ENCODE measurements at regions not wholly inside any gene's neighbourhood (a gene's known extent, or its start where the extent isn't known, plus 50 kb on each side); places are given as distances from the start of the nearest gene placed in this dataset.

GRCh38 chr12:68094195-68094594, 65.3 kb downstream of the IFNG start:
- Histone ChIP-seq H2BK12ac (ENCODE audit: insufficient read length, low read depth, low read length) (no peak overlapping the region), H3K14ac (ENCODE audit: insufficient read depth, low read length) (no peak overlapping the region), H3K23ac (ENCODE audit: insufficient read length, low read depth, low read length) (no peak overlapping the region), H3K18ac (ENCODE audit: insufficient read length, low read depth, low read length) (no peak overlapping the region), H2AK5ac (ENCODE audit: insufficient read length, low read length) (no peak overlapping the region), H3K23me2 (ENCODE audit: insufficient read length, low read depth, low read length, poor library complexity, severe bottlenecking) (no peaks in the 10 kb centered on the region), H2BK5ac (ENCODE audit: insufficient read length, low read length) (no peak overlapping the region), H3K4ac (ENCODE audit: low read depth, low read length) (no peak overlapping the region), H4K8ac (replicated peaks; ENCODE audit: insufficient read length, low read depth, low read length) (no peak overlapping the region), H2BK120ac (ENCODE audit: low read depth, low read length, poor library complexity, severe bottlenecking) (no peak overlapping the region), H2BK15ac (ENCODE audit: low read depth, low read length) (no peak overlapping the region), H3K27me3 (ENCODE audit: insufficient read depth, low read length) (no peaks in the 10 kb centered on the region), H3K27ac (ENCODE audit: insufficient read length, low read depth, low read length) (no peak overlapping the region), H4K5ac (ENCODE audit: insufficient read length, low read depth, low read length) (no peak overlapping the region), H3K79me2 (ENCODE audit: insufficient read depth, low read length) (no peaks in the 10 kb centered on the region), H3T11ph (ENCODE audit: low read length) (no peak overlapping the region), H4K20me1 (ENCODE audit: control insufficient read depth, insufficient read depth, insufficient read length) (no peaks in the 10 kb centered on the region), H3K79me1 (ENCODE audit: insufficient read depth, low read depth, low read length, poor library complexity, severe bottlenecking) (no peaks in the 10 kb centered on the region), H3K4me2 (ENCODE audit: insufficient read depth, insufficient read length, low read length) (no peak overlapping the region), H2BK20ac (ENCODE audit: low read depth, low read length, poor library complexity, severe bottlenecking) (no peak overlapping the region), H3K9me3 (ENCODE audit: control insufficient read depth, low read depth, low read length) (no peaks in the 10 kb centered on the region), H4K91ac (ENCODE audit: insufficient read length, low read depth, low read length) (no peak overlapping the region), H3K9ac (ENCODE audit: extremely low read depth, insufficient read length, low read length) (no peak overlapping the region), H3K4me1 (ENCODE audit: insufficient read depth, low read length) (no peaks in the 10 kb centered on the region; the same call in 1 of the 2 replicates), H3K56ac (ENCODE audit: insufficient read length, low read depth, low read length) (no peak overlapping the region), H2AFZ (ENCODE audit: low read length) (no peak overlapping the region)
- TF ChIP-seq CTCF (conservative IDR thresholded peaks at IDR 0.05): no peak
- no peaks in the 10 kb centered on the region for H3K27me3 Mint-ChIP-seq (ENCODE audit: low read depth)
- WGBS (ENCODE audit: extremely low coverage, insufficient read length, low lambda C conversion rate): no CpG with 5 or more reads among the region's 2 CpGs
- peaks cover 0 to 12% (median 3%) of the 10 kb centered on the region in 3 experiments; a peak in 5 of 7 replicates for H3K36me3 Mint-ChIP-seq (ENCODE audit: insufficient read depth in 1 of 3, low read depth in 3 of 3)
- no peak for DNase-seq
- H3K9me3 Mint-ChIP-seq: peaks cover 12 to 17% of the 10 kb centered on the region in 2 experiments
- no peak overlapping the region for H3K4me3 Mint-ChIP-seq
- H3K27ac Mint-ChIP-seq: no peak overlapping the region
- peaks cover 8 to 11% of the 10 kb centered on the region in 2 experiments for H3K4me1 Mint-ChIP-seq
